ENCODE measurements at regions not wholly inside any gene's neighbourhood (a gene's known extent, or its start where the extent isn't known, plus 50 kb on each side); places are given as distances from the start of the nearest gene placed in this dataset.

GRCh38 chr3:124273651-124274050 is 281.7 kb upstream of the ROPN1 start:
- intact Hi-C loops (cut with DNase I; ENCODE audit: low total_unique reads), result no loop called here
- peak overlapping the region in 4 of 5 donors; percentile 64 to 81 (median 74) for H3K27ac ChIP-seq
- peaks cover 0 to 73% (median 20%) of the 10 kb centered on the region in 4 donors for H3K4me1 ChIP-seq
- DNase-seq, result no peak
- H3K27me3 ChIP-seq, result no peaks in the 10 kb centered on the region
- 60 to 94% (median 82%) methylated on average over 2 to 3 of the region's 3 CpGs for WGBS, 5 donors
- TF ChIP-seq EP300 (IDR thresholded peaks at IDR 0.05) (no peak), POLR2AphosphoS5 (IDR thresholded peaks at IDR 0.05) (peak in 1 of 3 donors; percentile 33)
- no peak overlapping the region for H3K4me3 ChIP-seq
- no peaks in the 10 kb centered on the region for H3K36me3 ChIP-seq
- H3K9me3 ChIP-seq, result no peaks in the 10 kb centered on the region

DNA sequence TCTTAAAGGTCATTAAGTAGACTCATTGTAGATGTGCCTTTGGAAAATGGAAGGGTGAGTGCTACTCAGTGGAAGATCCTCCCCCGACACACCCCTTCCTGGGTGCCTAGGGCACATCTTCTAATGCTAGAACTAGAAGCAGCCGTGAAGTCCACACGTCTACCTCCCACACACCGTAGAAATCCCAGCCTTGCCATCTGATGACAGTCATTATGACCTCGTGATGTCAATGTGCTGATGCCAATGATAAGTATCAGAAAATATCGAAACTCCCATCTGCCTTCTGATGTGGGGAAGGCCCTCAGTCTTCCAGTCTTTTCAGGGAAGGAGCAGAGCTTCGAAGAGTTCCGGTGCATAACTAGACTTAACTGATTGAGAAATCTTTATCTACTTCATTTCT is 282.1 kb upstream of the ROPN1 start:
- no peaks in the 10 kb centered on the region for H3K36me3 ChIP-seq
- no peaks in the 10 kb centered on the region for H3K9me3 ChIP-seq
- H3K4me1 ChIP-seq, result peaks cover 0 to 74% (median 20%) of the 10 kb centered on the region in 4 donors
- DNase-seq, result no peak
- H3K27ac ChIP-seq, result peak overlapping the region in 4 of 5 donors; percentile 64 to 81 (median 74)
- 89 to 96% (median 95%) methylated on average over 7 to 8 of the region's 8 CpGs for WGBS, 5 donors
- intact Hi-C loops (cut with DNase I; ENCODE audit: low total_unique reads), result no loop called here
- H3K27me3 ChIP-seq, result no peaks in the 10 kb centered on the region
- H3K4me3 ChIP-seq, result no peak overlapping the region
- no peak for TF ChIP-seq EP300 (IDR thresholded peaks at IDR 0.05)
- no peak for TF ChIP-seq CTCF (IDR thresholded peaks at IDR 0.05)

GRCh38 chr3:124275412-124275811 is 283.5 kb upstream of the ROPN1 start:
- TF ChIP-seq POLR2AphosphoS5 (IDR thresholded peaks at IDR 0.05) (peak; percentile 31 to 79 (median 72)), EP300 (IDR thresholded peaks at IDR 0.05) (peak; percentile 44), POLR2A (IDR thresholded peaks at IDR 0.05) (no peak)
- Histone ChIP-seq H3K36me3 (no peaks in the 10 kb centered on the region), H3K27ac (peak overlapping the region; percentile 24 to 81 (median 70)), H3K4me1 (peaks cover 0 to 70% (median 20%) of the 10 kb centered on the region in 4 donors), H3K9me3 (no peaks in the 10 kb centered on the region), H3K27me3 (no peaks in the 10 kb centered on the region), H3K4me3 (no peak overlapping the region)
- 26 to 60% (median 40%) methylated on average over 1 of the region's 1 CpG for WGBS, 5 donors
- intact Hi-C loops (cut with DNase I; ENCODE audit: low total_unique reads), result no loop called here
- DNase-seq, result peak in 1 of 2 donors; percentile 54

- Histone ChIP-seq H3K4me3 (no peak overlapping the region), H3K9me3 (no peaks in the 10 kb centered on the region), H3K4me1 (peaks cover 0 to 67% (median 20%) of the 10 kb centered on the region in 4 donors), H3K27me3 (no peaks in the 10 kb centered on the region), H3K36me3 (no peaks in the 10 kb centered on the region), H3K27ac (peak overlapping the region; percentile 5 to 81 (median 70))
- intact Hi-C loops (cut with DNase I; ENCODE audit: low total_unique reads), result no loop called here
- no peak for DNase-seq
- TF ChIP-seq POLR2A (IDR thresholded peaks at IDR 0.05) (no peak), POLR2AphosphoS5 (IDR thresholded peaks at IDR 0.05) (peak in 1 of 3 donors; percentile 35)
- WGBS, 5 donors, result 65 to 79% (median 77%) methylated on average over 3 of the region's 3 CpGs
These were observed 284.2 kb upstream of the ROPN1 start for GRCh38 chr3:124276133-124276532.

DNA sequence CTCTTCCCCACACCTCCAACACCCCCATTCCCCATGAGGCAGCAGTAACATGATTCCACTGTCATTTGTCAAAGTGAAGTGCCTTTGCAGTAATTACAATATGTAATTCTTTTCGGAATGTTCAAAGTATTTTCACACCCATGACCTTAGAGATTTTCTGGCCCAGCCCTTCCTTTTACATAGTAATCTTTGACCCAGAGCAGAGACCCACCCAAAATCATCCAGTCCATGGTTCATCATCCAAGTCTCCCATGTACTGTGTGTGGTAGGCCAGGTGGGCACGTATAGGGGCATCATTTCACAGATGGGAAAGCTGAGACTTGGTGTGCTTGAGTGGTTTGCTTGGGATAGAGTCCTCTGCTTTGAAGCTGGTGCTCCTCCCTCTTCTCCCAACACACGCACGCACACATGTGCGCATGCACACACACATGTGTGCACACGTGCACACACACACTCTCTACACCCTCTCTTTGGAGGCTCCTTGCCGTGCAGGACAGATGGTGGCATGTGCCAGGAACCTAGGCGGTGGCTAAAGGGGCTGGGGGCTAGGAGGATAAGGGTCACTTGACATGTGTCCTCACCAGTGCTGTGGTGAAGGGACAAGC is 284.7 kb upstream of the ROPN1 start:
- WGBS, 5 donors, result 85 to 94% (median 91%) methylated on average over 7 to 8 of the region's 8 CpGs
- TF ChIP-seq POLR2A (IDR thresholded peaks at IDR 0.05) (no peak), POLR2AphosphoS5 (IDR thresholded peaks at IDR 0.05) (no peak), EP300 (IDR thresholded peaks at IDR 0.05) (no peak)
- no peaks in the 10 kb centered on the region for H3K9me3 ChIP-seq
- H3K36me3 ChIP-seq, result no peaks in the 10 kb centered on the region
- H3K27me3 ChIP-seq, result no peaks in the 10 kb centered on the region
- DNase-seq, result no peak
- peak overlapping the region; percentile 5 to 81 (median 70) for H3K27ac ChIP-seq
- H3K4me3 ChIP-seq, result no peak overlapping the region
- peaks cover 0 to 71% (median 20%) of the 10 kb centered on the region in 4 donors for H3K4me1 ChIP-seq
- intact Hi-C loops (cut with DNase I; ENCODE audit: low total_unique reads), result no loop called here

DNA sequence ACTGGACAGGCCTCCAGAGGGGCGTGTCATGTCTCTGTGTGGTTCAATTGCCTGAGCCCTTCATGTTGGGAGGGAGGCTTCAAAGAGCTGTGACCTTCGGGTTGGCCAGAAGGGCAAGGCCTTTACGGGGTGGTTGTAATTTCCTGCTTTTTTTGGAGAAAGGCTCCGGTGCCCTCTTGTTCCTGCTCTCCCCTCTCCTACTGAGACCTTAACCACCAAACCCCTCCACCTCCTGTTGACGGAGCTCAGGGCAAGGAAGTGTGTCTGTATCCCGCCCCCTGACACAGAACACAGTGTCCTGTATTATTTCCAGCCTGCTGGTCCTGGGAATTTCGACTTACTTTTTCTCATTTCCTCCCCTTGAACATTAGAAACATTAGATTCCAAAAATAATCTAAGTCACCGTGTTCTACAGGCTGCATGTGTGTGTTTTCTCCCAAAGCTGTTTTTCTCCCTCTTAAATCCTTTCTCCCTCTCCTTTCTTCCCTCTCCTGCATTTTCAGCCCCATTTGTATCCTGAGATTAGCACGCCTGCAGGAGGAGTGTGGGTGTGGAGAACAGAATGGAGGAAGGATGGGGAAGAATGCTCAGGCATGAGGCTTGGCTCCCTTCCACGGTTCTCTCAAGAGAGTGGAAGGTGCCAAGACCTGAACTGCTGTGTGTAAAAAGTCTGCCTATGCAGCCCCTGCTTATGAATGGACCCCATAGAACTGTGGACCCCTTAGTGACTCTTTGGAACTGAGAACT is 285.4 kb upstream of the ROPN1 start:
- TF ChIP-seq CTCF (IDR thresholded peaks at IDR 0.05) (no peak), POLR2AphosphoS5 (IDR thresholded peaks at IDR 0.05) (peak in 2 of 3 donors; percentile 11 to 25), POLR2A (IDR thresholded peaks at IDR 0.05) (no peak), EP300 (IDR thresholded peaks at IDR 0.05) (peak; percentile 28)
- intact Hi-C loops (cut with DNase I; ENCODE audit: low total_unique reads), result no loop called here
- Histone ChIP-seq H3K9me3 (no peaks in the 10 kb centered on the region), H3K36me3 (no peaks in the 10 kb centered on the region), H3K27ac (peak overlapping the region in 4 of 5 donors; percentile 64 to 81 (median 74)), H3K4me3 (no peak overlapping the region), H3K27me3 (no peaks in the 10 kb centered on the region), H3K4me1 (peaks cover 0 to 76% (median 20%) of the 10 kb centered on the region in 4 donors)
- WGBS, 5 donors, result 51 to 59% (median 57%) methylated on average over 10 of the region's 10 CpGs
- DNase-seq, result peak in 1 of 2 donors; percentile 51

Data from stomach (tissue), 8 donors.